ENCODE measurements at regions not wholly inside any gene's neighbourhood (a gene's known extent, or its start where the extent isn't known, plus 50 kb on each side); places are given as distances from the start of the nearest gene placed in this dataset.

DNA sequence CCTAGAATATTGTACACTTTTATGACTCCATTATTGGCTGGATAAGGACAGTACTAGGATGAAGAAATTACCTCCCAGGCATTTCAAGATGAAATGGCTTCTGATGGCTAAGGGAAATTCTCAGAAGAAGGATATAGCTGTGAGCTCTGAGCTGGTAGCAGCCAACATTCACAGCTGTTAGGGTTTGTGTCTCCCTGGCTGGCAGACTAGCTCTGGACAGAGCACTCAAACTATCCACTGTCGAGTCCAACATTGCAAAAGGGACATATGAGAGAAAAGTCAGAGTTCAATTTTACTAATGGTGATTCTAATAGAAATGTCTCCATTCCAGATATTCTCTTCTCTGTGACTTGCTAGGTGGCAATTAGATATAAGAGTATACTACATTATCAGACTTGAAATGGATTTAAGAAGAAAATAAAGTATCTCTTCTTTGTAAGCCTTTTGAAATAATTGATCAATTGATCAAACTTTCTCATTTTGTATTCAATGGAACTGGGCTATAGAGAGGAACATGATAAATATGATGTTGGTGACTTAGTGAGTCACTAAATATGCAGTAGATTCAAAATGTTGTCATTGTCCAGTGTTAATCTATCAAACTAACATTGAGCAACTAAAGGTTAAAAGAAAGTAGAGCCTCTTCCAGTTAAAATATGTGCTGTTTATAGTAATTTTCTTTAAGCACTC lies 1920.3 kb downstream of the SUCLG1 start:
- no peak for DNase-seq

GRCh38 chr2:82528288-82528687 lies 1930.8 kb downstream of the SUCLG1 start:
- no peak for DNase-seq

- DNase-seq = no peak
Measured at GRCh38 chr2:82527124-82527523, 1932.0 kb downstream of the SUCLG1 start.

GRCh38 chr2:82526277-82526676 lies 1932.8 kb downstream of the SUCLG1 start:
- DNase-seq = no peak

GRCh38 chr2:82525744-82526143 lies 1933.3 kb downstream of the SUCLG1 start:
- DNase-seq = no peak

- DNase-seq = no peak
Measured at GRCh38 chr2:82524826-82525225, 1934.3 kb downstream of the SUCLG1 start.

- DNase-seq = no peak
Measured at GRCh38 chr2:82511894-82512293, 1947.2 kb downstream of the SUCLG1 start.

DNA sequence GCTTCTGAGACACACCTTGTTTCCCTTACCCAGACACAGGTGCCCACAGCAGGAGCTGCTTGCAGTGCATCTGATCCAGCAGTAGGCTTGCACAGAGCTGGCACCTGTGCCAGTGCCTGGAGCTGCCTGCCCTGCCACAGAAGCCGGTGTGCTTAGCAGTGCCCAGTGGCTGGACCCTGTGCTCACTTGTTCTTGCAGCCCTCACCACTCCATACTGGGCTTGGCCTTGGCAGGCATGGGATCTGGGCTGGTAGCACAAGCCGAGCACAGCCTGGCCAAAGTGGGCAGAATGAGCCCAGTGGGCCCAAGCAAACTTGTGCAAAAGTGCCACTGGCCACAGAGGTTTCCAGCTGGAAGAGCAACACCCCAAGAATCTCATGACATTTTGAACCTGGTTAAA lies 1950.4 kb downstream of the SUCLG1 start:
- no peak for DNase-seq

- DNase-seq = no peak
Measured at GRCh38 chr2:82507657-82508056, 1951.4 kb downstream of the SUCLG1 start.

DNA sequence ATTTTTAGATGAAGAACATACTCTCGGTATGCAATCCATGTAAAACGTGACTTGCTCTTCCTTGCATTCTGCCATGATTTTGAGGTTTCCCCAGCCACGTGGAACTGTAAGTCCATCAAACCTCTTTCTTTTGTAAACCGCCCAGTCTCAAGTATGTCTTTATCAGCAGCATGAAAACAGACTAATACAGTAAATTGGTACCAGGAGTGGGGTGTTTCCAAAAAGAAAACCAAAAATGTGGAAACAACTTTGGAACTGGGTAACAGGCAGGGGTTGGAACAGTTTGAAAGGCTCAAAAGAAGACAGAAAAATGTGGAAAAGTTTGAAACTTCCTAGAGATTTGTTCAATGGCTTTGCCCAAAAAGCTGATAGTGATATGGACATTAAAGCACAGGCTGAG lies 1957.9 kb downstream of the SUCLG1 start:
- no peak for DNase-seq

GRCh38 chr2:82498777-82499443 lies 1960.2 kb downstream of the SUCLG1 start:
- no peak for DNase-seq

DNA sequence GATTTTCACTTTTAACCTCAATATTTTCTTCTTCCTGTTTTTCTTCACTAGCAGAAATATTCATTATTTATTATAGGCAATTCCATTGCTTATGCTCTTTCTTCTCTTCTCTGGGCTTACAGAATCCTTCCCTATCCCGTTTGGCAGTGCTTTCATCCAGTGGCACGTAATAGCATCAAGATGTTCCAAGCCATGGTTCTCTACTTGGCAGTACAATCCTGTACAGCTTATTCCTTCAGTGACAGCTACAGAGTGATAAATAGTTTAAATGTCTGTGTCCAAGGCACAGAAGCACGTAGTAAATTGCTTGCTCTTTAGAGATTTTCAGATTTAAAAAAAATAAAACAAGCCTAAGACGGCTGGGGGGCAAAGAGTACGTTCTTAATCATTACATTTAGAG lies 1964.3 kb downstream of the SUCLG1 start:
- DNase-seq = no peak

DNA sequence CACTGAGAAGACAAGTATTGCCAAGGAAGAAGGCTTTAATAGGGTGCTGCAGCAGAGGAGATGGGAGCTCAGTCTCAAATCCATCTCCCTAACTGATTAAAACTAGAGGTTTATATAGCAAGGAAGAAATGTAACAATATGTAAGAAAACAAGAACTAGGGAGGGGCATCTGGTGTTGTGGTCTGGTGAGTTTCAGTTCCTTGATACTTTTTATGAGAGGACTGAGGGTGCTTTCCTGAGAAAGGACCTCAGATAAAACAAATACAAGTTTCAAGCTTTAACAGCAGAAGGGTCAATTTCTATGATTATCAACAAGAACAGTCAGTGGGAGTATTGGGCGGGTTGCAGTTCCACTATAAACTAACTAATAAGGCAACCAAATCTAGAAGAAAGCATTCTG lies 1967.5 kb downstream of the SUCLG1 start:
- DNase-seq = no peak

DNA sequence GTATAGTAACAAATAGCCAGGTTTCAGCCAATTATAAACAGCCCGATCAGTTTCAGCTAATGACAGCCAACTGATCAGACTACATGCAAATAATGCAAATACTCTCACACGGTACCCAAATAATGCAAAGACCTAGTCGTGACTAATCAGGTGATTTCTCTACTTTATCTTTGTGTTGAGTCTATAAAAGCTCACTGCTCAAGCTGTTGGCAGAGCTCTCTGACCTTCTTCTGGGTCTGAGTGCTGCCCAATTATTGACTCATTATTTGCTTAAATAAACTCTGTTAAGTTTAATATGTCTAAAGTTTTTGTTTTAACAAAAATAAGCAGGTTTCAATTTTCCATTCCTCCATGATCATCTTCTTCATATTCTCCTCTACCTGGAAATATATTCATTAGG lies 1971.7 kb downstream of the SUCLG1 start:
- DNase-seq = no peak

DNA sequence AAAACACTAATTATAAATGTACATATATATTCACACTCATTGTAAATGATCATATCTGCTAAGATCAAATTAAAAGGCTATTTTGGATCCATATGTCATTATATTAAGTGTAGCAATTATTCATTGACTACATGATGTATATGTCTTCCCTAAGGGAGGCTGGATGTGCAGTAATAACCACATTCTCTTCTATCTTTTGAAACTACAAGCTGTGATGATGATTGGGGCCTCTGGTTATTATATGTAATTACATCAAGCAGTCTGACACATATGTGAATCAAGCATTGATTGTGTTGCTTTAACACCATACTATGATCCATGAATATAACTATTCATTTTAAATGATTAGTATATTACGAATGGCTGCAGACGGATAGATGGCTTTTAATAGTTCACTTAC lies 1973.4 kb downstream of the SUCLG1 start:
- DNase-seq = no peak

DNA sequence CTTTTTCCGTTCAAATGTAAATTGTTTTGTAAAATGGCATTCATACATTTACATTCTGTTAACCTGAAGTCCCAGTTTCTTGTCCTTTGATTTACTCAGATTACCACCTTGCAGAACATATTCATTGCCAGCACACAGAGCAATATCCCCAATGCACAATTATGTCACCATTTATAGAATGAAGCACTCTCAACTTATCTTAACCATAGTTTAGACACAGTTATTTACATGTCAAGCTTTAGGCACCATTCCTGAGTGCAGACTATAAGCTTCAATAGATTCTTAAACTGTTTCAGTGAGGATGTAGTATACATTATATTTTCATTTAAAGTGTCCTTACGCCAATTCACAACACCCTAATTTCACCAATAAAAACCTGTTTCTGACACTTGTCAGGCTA lies 1977.9 kb downstream of the SUCLG1 start:
- no peak for DNase-seq

DNA sequence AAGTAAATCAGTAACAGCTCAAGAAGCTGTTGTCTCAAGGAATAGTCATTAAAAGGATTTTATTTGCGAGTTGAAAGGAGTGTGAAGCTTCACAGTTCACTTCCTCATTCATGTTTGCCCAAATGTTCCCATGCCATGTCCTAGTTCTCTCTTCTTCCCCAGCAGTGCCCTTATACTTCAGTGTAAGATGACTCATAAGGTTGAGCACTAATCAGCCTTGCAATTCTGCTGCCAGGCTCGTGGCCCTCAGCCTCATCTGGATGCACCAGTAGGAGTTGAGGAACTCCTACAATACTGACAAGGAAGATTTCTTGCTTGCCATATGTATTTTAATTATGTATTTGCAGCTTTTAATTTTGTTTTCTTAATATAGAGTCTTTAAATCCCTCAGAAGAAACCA lies 1980.4 kb downstream of the SUCLG1 start:
- no peak for DNase-seq

DNA sequence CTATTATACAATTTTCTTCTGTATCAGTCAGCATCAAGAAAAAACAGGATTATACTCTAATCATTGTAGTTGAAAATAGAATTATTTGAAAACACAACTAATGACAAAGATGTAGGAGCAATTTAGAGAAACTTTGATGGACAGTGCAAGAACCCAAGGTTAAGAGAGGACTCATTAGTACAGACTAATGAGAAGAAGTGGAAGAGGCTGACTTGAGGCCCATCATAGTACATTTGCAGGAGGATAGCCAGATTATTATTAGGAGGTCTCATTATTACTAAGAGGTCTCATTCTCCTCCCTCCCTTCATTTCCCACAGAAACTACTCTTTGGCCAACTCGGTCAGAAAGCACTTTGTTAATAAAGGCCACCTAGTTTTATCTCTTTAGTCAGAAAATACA lies 1983.0 kb downstream of the SUCLG1 start:
- DNase-seq = no peak

- no peak for DNase-seq
Measured at GRCh38 chr2:82428251-82428650, 2030.8 kb downstream of the SUCLG1 start.

- DNase-seq = no peak
Measured at GRCh38 chr2:82412021-82412420, 2047.1 kb downstream of the SUCLG1 start.

GRCh38 chr2:82411071-82411470 lies 2048.0 kb downstream of the SUCLG1 start:
- DNase-seq = no peak

DNA sequence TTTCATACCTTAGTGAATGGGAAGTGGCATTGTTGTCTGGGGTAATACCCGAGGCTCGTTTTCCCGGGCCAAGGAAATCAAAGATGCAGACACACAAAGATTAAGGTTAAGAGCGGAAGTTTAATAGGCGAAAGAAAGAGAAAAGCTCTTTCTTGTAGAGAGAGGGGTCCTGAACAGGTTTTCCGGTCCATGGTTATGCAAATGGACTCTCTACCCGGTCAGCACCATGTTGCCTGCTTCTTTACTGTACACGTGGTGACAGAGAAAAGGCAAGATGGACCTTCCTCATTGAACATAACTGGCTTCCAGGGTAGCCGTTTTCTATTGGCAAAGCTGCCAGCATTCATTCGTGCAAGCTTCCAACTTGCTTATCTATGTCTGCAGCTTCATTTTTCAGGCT lies 2063.5 kb downstream of the SUCLG1 start:
- no peak for DNase-seq

GRCh38 chr2:82391386-82391785 lies 2067.7 kb downstream of the SUCLG1 start:
- no peak for DNase-seq

DNA sequence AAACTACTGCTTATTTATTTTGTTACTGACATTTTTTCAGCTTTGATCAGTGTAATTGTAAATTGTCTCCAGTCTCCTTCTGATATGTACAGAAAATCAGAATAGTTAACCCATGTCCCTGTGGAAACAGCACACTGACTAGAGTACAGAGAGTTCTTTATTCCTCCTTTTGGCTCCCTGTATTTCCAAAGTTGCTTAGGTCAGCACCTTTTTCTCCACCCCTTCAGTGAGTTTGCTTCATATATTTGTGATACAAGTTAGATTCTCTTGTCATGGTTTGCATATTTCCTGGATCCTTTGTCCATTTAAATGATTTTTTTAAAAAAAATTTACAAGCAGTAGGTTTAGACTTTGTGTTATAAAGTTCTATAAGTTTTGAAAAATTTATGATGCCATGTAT lies 2051.1 kb upstream of the LRRTM1 start:
- DNase-seq = no peak

DNA sequence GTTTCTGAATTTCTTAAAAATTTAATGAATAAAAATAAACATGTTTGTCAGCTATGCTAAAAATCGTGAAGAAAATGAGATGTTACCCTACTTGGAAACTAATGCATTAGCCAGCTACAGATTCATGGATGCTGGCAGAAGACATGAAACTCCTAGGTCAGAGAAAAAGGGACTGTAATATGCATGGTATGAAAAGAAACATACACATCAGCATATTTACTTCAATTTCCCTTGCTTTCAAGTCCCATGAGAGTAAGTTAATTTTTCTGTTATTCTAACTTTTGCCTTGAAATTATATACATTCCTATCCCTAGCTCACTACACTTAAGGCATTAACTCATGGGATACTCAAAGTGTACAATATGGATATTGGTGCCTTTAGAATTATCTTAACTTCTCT lies 2041.4 kb upstream of the LRRTM1 start:
- DNase-seq = no peak
